Endometrium (tissue), 2 donors: ENCODE measurements at regions not wholly inside any gene's neighbourhood (a gene's known extent, or its start where the extent isn't known, plus 50 kb on each side); places are given as distances from the start of the nearest gene placed in this dataset.

Experiments
- FAIRE-seq: peaks from 2 replicates; lab custom pipeline; 2012; peaks lifted over from hg19 to GRCh38; lab: Jason Lieb, UNC
- donor health status: control.
- donor health status: control.

DNA sequence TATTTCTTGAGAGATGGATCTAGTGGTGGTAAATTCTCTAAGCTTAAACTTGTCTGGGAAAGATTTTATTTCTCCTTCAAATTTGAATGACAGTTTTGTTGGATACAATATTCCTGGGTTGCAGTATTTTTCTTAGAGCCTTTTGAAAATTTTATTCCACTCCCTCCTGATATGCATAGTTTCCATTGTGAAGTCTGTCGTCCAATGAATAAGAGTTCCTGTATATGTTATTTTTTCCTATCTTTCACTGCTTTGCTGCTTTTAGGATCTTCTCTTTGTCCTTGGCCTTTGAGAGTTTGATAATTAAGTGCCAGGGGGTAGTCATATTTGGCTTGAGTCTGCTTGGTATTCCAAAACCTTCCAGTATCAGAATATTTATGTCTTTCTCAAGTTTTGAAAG is 1156.4 kb upstream of the AGA start:
- FAIRE-seq = no peak

DNA sequence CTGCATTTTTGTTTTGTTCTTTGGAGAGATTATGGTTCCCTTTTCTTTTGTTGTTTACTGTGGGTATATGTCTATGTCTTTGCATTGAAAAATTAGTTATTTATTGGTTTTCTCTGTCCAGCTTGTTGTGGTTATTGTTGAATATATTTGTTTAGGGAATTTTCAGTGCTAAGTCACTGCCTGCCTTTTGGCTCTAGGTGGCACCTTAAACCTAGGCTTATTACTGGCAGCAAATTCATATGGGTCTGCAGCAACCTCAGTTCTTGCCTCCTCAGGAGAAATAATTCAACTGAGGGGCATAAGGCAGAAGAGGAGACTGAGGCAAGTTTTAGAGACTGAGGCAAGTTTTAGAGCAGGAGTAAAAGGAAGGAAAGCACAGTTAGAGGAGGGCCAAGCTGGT is 1157.3 kb upstream of the AGA start:
- no peak for FAIRE-seq

DNA sequence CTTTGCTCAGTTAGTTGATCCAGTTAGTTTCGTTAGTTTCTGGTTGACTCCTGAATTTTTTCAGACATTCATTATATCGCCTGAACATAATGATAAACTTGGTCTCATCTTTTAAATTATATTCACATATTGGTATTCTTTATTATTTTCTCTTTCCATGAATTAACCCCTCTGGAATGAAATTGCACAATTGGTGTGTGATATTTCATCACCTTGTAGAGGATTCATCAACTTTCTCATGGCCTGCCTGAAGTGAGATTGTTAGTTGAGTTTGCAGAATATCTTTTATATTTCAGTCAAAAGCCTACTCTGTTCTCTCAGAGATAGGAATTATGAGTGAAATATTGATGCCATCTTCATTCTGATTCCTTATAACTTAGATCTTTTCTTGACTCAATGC is 1160.6 kb upstream of the AGA start:
- no peak for FAIRE-seq

DNA sequence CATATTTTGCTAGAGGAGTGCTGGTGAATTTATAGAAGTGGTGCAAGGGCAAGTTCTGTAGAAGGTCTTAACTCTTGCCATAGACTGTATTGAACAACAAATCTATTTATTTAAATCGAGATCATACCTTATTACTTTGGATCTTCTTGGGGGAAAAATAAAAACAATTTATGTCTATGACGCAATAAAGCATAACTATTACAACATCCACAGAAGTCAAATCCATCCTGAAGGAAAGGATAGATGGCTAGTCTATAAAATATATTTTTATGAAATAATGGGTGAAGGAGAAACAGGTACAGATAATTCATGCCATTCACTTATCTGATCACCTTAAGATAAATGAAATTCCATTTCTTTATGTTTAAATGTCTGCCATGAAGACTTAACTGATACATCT is 1168.8 kb upstream of the AGA start:
- FAIRE-seq = no peak

DNA sequence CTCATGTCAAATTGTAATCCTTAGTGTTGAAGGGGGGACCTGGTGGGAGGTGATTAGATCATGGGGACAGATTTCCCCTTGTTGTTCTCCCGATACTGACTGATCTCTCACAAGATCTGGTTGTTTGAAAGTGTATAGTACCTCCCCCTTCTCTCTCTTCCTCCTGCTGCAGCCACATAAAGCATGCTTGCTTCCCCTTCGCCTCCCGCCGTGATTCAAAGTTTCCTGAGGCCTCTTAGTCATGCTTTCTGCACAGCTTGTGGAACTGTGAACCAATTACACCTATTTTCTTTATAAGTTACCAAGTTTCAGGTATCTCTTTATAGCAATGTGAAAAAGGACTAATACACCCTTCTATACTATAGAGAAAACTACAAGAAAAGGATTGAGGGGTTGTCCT is 1170.5 kb upstream of the AGA start:
- FAIRE-seq = no peak

DNA sequence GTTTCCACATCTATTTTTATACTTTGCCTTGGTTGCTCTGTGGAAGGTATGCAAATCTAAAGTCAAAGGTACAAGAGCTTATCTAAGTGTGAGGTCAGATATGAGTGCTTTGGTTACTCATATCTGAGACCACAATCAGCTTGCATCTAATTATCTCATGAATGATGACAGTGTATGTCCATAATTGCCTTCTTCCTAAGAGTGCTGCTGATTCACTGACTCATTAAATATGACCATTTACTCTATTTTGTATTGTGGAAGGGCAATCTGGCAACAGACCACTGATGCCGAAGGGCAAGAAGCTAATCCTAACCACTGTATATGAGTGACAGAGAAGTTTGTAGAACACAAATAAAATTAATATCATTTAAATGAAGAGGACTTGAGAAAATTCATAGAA is 1190.2 kb upstream of the AGA start:
- no peak for FAIRE-seq

DNA sequence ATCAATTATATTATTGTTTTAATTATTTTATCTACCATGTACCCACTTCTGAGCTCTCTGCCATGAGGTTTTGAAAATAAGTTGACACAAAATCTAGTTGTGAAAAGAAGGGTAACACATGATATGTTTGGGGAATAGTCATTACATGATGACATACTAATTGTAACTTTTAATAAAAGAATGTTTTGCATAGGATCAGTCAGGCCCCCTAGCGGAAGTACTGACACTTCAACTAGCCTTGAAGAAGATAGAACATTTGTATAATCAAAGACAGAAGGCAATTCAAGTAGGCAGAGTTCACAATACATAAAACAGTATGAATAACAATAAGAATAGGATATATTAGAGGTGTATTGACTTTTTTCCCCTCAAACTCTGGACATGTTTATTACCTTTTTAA is 1191.0 kb upstream of the AGA start:
- FAIRE-seq = no peak

DNA sequence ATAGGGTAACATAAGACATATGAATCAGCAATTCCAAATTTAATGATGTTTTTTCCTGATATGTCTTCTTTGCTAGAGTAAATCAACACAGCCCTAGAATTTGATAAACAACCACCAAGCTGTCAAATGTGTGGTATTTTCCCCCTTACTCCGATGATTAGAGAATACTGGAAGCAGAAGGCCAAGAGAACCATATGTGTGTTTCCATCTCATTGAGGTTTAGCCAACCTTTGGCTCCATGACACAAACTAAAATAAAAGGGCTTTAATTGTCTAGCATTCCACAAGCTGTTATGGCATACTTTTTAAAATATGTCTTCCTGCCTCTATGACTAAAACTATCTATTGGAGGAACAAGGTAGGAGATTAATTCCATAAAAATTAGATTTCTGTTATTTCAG is 1222.4 kb upstream of the AGA start:
- no peak for FAIRE-seq

DNA sequence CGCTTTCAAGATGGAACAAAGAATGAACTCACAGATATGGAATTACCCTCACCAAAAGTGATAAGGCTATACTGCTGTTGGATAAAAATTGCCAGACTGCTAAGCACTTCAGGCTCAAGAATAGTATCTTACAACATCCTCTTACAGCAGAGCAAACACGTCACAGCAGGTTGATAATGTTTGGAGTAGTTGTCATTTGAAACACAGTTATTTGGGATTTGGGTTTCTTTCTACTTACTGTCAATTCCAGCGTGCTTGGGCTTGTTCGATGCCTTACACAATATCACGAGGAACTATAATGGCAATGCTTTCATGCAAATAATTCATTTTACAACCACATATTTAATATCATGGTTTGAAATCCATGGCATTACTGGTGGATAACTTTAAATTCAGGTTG is 1223.7 kb upstream of the AGA start:
- FAIRE-seq = no peak

DNA sequence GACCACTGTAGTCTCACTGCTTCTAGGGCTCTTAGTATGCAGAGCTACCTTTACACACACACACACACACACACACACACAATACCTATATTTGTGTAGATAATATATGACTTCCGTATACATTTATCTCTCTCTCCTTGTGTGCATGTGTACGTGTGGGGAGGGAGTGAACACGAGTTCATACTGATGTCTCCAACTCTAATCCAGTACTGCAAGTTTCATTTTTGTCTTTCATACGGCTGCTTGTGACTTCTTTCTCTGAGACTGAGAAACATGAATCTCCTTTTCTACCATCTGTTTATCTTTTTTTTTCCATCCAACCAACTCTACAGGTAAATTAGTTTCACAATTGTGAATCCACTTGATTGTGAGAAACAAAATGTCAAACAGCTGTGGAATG is 1229.5 kb upstream of the AGA start:
- FAIRE-seq = no peak

DNA sequence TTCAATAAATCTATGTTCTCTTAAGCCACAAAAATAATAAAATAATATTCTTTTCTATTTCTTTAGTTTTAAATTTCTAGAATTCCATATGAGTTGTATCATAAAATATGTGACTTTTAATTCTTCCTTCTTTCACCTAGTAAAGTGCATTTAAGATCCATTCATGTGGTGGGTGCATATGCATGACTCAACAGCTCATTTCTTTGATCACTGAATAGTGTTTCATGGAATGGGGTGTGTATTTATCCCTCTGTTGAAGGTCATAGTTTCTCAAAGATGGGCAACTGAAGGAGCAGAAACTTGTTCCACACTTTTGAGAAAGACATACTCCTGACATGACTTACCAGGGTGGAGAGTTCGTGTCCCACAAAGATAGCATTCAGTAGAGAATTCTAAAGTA is 1230.3 kb upstream of the AGA start:
- FAIRE-seq = no peak

DNA sequence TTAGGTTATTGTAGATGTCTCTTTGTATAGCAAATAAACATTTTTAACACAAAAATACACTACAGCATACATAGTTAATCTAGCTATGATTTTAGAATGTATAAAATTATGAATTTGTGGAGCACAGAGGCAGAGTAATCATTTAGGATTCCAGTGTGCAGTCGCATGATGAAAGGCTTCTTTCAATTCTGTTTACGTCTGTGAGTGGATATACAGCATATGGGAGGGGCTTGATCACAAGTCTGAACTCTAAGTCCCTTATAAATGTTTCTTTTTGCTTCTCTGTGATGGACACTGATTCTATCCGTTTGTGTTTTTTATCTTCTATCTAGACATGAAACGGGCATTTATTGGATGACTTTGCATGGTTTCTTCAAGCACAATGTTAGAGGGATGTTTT is 1239.6 kb upstream of the AGA start:
- no peak for FAIRE-seq

DNA sequence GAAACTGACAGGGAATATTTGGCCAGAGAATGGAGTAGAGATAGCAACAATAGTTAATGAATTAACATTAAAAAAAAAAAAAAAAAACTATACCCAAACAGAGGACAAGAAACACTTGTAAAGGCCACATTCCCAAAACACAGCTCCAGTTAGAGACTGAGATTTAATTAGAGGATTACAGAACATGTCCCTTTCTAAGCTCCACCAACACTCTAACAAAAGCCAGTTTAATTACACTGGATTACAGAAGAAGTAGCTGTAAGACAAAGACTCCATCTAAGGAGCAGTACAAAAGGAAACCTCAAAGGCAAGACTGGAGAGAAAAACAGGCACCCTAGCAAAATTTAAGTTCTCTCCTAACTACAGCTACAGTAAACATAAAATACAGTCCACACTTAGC is 1247.7 kb upstream of the AGA start:
- no peak for FAIRE-seq

DNA sequence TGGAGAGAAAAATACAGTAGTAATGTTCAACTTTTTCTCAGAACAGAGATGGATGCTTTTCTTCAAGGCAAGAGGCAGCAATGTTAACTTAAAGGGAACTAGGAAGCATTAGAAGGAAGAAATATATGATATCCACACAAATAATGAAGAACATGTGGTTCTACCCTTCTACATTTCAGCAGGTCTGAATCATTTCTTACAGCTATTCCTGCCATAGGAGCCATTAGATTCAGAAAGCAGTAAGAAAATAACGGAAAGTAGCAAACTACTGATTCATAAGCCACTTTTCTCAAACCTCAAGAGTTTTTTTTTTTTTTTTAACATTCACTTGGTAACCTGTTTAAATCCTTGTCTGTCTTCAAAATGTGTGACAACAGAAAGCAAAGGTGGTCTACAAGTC is 1251.6 kb upstream of the AGA start:
- FAIRE-seq = no peak

DNA sequence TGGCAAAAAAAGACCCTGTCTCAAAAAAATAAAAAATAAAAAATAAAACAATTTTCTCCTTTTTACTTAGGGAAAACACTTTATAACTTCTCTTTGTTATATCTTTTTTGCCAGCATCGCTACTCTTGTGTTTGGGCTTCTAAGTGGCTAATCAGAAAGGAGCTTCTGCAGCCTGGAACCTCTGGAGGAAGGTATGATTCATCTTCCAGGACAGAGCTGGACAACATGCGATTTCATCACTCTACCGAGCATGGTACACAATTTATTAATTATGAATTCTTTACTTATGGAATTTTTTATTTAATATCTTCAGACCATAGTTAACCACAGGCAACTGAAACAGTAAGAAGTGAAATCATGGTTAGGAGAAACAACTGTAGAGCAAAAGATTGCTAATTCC is 1254.3 kb upstream of the AGA start:
- no peak for FAIRE-seq

DNA sequence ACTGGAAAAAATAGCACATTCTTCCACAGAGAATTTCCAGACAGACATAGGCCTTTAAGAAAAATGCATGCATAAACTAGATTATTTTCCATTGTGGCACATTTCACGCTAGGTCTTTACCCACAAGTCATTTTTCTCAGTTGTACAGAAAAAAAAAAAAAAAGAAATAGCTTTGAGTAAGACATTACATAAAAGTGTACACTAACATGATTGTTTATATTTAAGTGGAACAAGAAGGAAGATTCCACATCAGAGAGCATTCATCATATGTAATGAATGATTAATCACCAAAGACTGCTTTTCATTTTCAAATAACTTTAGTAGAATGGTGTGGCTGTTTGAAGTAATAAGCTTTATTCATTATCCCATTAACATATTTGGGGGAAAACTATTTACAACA is 1270.2 kb upstream of the AGA start:
- no peak for FAIRE-seq

DNA sequence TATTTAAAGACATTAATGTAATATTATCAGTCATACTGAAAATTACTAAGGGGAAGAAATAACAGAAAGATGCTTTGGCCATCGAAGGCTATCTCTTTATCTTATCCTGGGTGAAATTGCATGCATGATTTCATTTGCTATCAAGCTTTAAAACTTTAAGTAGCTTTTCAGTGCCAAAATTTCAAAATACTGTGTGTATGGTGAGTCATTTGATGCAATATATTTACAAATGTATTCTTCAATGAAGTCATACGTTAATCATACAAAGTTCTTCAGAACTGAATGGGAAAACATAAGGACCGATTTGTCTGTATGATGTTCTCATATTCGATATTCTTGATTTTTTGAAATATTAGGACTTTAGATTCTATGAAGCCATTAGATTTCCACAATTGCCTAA is 1295.8 kb upstream of the AGA start:
- no peak for FAIRE-seq

DNA sequence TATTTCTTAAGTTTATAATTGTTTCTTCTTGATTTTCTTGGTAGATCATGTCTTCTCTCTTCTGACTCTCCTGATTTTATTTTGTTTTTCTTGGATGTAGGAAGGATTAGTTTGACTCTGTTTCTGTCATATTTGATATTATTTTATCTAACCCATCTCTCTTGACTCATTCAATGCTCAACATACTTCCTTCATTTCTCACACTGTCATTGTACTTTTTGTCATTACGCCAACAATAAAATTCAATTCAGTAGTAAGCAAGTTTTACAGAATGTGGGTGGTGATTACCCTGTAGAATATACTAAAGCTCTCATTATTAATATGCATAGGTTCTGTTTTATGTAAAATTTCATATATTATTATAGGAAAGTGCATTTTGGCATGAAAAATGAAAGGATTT is 1303.0 kb upstream of the AGA start:
- no peak for FAIRE-seq

DNA sequence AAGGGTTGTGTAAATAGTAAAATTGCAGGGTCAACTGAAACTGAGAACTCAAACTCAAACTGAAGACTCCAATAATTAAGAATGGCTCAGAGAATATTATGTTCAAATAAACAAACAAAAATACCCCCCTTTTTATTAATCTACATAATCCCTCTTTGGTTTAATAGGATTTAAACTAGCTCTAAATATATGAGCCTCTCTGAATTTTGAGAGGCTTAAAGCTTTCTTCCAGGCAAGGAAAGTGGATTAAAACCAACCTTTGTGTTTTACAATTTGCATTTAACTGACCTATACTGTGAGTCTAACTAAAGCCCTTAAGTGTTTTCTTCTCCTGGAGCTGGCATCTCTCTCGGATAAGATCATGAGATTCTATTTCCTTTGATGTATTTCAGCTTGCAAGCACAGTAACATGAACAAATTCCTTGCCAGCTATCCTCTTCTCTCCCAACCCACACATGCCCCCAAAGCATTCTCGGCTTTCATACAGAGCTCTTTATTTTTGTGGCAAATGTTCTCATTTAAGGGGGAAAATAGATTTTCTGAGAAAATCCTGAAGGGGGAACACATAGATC is 1310.8 kb upstream of the AGA start:
- no peak for FAIRE-seq

DNA sequence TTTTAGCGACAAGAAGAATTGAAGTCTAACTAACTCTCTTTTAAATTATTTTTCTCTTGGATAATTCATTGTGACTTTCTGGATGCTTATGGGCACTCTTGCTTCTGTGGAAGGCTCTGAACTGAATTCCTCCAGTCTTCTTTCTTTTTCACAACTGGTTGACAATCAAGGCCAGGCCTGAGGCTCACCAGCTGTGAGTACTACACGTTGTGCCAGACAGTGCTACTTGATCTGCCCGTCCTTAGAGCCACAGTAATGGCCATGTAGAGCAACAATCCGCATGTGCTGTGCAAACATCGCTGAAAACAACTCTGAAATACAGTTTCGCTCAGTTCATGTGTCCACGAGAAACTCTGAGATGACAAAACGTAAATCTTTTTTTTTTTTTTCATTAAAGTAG is 1336.3 kb upstream of the AGA start:
- FAIRE-seq = no peak

DNA sequence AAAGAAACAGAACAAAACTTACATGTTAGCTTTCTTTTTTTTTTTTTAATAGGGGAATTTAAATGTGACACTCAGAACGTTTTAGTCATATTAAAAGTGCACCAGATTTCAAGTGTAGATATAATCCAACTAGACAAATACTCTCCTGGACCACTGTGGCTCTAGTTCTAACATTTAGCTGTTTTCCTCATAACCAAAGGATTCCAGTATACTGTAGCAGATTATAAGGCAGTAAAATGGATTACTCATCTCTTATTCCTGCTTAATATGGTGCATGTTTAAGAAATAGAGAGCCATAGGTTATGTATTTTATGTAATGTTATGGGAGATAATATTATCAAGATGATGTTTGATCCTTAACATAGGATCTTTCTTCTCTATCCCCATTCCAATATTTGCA is 1339.5 kb upstream of the AGA start:
- FAIRE-seq = no peak

DNA sequence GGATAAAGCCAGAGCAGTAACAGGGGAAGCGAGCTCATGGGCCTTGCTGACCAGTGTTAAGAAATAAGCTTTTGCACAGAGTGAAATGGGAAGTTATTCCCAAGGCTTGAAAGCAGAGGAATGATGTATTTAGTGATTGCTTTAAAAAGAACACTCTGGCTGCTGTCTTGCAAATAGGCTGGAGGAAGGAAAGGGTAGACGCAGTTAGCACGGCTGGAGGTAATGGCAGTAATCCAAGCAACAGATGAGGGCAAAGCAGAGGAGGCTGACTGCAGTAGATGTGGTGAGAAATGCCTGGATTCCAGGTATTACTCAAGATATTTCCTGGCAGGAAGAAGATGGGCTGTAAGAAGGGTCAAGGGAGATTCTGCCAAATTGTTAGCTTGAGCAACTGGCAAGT is 1342.3 kb upstream of the AGA start:
- FAIRE-seq = no peak

DNA sequence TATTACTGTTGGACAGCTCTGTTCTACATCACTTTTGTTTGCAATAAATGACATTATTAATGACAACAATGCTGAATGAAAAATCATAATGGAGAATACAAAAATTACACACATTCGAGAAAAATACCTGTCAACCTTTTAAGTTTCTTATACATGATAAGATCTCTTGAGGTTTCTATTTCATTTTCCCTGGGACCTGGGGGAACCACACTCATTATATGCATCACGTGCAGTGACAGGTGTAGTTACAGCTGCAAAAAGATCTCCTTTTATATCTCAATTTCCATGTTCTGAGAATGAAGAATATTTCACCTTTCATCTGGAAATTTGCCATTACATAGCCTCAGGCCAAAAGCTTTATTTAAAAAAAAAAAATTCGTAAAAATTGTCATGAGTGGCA is 1347.0 kb upstream of the AGA start:
- no peak for FAIRE-seq

DNA sequence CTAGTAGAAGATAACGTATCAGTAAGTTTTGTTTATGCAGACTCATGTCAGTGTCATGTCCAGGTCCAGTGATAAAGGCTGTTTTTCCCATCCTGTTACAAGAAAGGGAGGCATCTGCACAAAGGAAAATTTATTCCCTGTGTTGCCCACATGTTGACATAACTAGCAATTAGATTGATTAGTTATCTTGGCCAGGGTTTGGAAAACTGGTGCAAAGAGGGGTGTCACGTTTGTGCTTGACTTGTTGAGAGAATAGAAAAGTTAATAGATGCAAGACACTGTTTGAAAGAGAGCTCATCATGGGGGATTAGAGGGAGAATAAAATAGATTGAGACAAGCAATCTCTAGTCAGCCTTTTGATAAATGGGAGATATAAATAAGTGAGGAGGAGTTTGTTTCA is 1357.0 kb upstream of the AGA start:
- FAIRE-seq = no peak

DNA sequence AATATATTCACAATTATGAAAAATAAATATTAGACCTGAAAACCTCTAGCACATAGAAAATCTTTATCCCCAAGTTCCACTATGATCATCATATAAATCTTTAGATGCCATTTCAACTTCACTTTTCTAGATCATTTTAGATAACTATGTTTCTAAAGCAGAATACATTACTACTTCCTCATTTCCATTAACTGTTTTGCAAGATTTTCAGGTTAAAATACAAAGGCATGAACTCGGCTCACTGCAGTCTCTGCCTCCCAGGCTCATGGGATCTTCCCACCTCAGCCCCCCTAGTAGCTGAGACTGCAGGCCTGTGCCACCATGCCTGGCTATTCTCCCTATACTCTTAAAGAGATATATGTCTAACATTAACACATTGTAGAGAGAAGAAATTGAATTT is 1365.9 kb upstream of the AGA start:
- no peak for FAIRE-seq
